ENCODE measurements at regions not wholly inside any gene's neighbourhood (a gene's known extent, or its start where the extent isn't known, plus 50 kb on each side); places are given as distances from the start of the nearest gene placed in this dataset.

DNA sequence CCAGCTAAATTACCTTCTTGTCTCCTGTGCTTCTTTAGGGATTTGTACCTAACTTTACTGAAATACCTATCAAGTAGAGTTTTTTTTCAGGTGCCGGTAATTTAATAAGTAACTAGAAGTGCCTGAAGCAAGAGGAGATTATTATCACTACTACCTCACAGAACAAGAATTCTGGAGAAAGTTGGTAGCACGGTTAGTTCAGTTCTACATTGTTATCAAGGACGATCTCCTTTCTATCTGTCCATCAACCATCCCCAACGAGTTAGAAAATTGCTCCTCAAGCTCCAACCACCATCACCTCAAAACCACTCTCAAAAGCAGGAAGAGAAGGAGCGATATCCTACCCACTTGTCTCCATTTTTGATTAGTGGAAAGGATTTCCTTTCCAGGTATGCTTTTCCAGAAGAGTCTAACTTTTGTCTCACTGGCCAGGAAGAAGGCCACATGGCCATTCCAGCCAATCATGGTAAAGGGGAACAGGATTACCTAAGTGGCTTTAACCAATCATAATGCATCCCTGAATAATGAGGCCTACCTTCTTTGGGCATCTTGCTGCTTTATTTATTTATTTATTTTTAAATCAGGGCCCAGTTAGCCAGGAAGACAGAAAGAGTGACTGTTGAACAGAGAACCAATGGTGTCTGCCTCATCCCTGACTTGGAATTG, 265.2 kb downstream of the SNX13 start:
- Histone ChIP-seq H4K20me1 (ENCODE audit: insufficient read depth, low read length) (no peaks in the 10 kb centered on the region), H3K9me3 (ENCODE audit: insufficient read depth, low read depth, low read length) (no peaks in the 10 kb centered on the region), H3K4me1 (ENCODE audit: insufficient read depth, low read length) (peaks cover 29% of the 10 kb centered on the region), H3K4me2 (ENCODE audit: low read length) (no peak overlapping the region), H3K9ac (ENCODE audit: low read length) (no peak overlapping the region), H3K27me3 (ENCODE audit: insufficient read depth, low read length) (no peaks in the 10 kb centered on the region), H3K36me3 (ENCODE audit: insufficient read depth, low read length) (no peaks in the 10 kb centered on the region), H2AFZ (ENCODE audit: low read depth, low read length) (no peak overlapping the region), H3K4me3 (ENCODE audit: insufficient read depth, low read depth, low read length) (no peak overlapping the region), H3K27ac (ENCODE audit: low read depth, low read length) (no peak overlapping the region), H3K79me2 (ENCODE audit: insufficient read depth, low read length) (no peaks in the 10 kb centered on the region)
- Mint-ChIP-seq H3K36me3 (ENCODE audit: low read depth, unreplicated experiment) (no peaks in the 10 kb centered on the region), H3K4me3 (ENCODE audit: unreplicated experiment) (no peak overlapping the region), H3K27me3 (ENCODE audit: low read depth, unreplicated experiment) (no peaks in the 10 kb centered on the region), H3K27ac (ENCODE audit: unreplicated experiment) (no peak overlapping the region), H3K4me1 (ENCODE audit: low read depth, unreplicated experiment) (peaks cover 26% of the 10 kb centered on the region), H3K9me3 (ENCODE audit: unreplicated experiment) (peaks cover 3% of the 10 kb centered on the region)
- no peak for DNase-seq (ENCODE audit: low read depth)
- TF ChIP-seq, protein P1, sequence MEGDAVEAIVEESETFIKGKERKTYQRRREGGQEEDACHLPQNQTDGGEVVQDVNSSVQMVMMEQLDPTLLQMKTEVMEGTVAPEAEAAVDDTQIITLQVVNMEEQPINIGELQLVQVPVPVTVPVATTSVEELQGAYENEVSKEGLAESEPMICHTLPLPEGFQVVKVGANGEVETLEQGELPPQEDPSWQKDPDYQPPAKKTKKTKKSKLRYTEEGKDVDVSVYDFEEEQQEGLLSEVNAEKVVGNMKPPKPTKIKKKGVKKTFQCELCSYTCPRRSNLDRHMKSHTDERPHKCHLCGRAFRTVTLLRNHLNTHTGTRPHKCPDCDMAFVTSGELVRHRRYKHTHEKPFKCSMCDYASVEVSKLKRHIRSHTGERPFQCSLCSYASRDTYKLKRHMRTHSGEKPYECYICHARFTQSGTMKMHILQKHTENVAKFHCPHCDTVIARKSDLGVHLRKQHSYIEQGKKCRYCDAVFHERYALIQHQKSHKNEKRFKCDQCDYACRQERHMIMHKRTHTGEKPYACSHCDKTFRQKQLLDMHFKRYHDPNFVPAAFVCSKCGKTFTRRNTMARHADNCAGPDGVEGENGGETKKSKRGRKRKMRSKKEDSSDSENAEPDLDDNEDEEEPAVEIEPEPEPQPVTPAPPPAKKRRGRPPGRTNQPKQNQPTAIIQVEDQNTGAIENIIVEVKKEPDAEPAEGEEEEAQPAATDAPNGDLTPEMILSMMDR (IDR thresholded peaks at IDR 0.05; ENCODE audit: insufficient read depth, low read depth, low read length) = no peak
- no peak for TF ChIP-seq EZH2 (IDR thresholded peaks at IDR 0.05; ENCODE audit: insufficient read depth, low read length)
- no peak for FAIRE-seq

DNA sequence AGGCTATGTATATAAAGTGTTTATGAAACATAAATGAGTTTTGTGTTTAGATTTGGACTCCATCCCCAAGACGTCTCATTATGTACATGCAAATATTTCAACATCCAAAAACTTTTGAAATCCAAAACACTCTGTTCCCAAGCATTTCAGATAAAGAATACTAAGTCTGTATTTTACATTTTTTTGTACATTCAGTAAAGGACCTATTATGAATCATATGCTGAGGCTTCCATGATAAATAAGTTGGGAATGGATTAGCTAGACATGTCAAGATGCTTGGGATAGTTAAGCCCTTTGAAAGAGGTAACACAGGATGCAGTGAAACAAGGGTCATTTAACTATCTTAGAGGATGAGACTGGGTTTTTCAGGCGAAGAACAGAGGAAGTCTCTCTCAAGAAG, 262.9 kb downstream of the SNX13 start:
- Histone ChIP-seq H3K79me2 (ENCODE audit: insufficient read depth, low read length) (no peaks in the 10 kb centered on the region), H3K9me3 (ENCODE audit: insufficient read depth, low read depth, low read length) (no peaks in the 10 kb centered on the region), H3K4me3 (ENCODE audit: insufficient read depth, low read depth, low read length) (no peak overlapping the region), H3K27me3 (ENCODE audit: insufficient read depth, low read length) (no peaks in the 10 kb centered on the region), H3K36me3 (ENCODE audit: insufficient read depth, low read length) (no peaks in the 10 kb centered on the region), H3K9ac (ENCODE audit: low read length) (peak overlapping the region; percentile 19), H3K4me2 (ENCODE audit: low read length) (peak overlapping the region; percentile 6), H3K27ac (ENCODE audit: low read depth, low read length) (peak overlapping the region; percentile 87), H2AFZ (ENCODE audit: low read depth, low read length) (no peak overlapping the region), H3K4me1 (ENCODE audit: insufficient read depth, low read length) (peaks cover 51% of the 10 kb centered on the region), H4K20me1 (ENCODE audit: insufficient read depth, low read length) (no peaks in the 10 kb centered on the region)
- H3K27ac Mint-ChIP-seq (ENCODE audit: unreplicated experiment) = peak overlapping the region; percentile 73
- H3K27me3 Mint-ChIP-seq (ENCODE audit: low read depth, unreplicated experiment) = no peaks in the 10 kb centered on the region
- TF ChIP-seq, protein P1 (IDR thresholded peaks at IDR 0.05; ENCODE audit: insufficient read depth, low read depth, low read length) = no peak
- no peak for TF ChIP-seq EZH2 (IDR thresholded peaks at IDR 0.05; ENCODE audit: insufficient read depth, low read length)
- peaks cover 3% of the 10 kb centered on the region for H3K9me3 Mint-ChIP-seq (ENCODE audit: unreplicated experiment)
- H3K4me1 Mint-ChIP-seq (ENCODE audit: low read depth, unreplicated experiment) = peaks cover 45% of the 10 kb centered on the region
- FAIRE-seq (peak; percentile 58), DNase-seq (ENCODE audit: low read depth) (peak; percentile 69)
- H3K36me3 Mint-ChIP-seq (ENCODE audit: low read depth, unreplicated experiment) = no peaks in the 10 kb centered on the region
- H3K4me3 Mint-ChIP-seq (ENCODE audit: unreplicated experiment) = peak overlapping the region; percentile 5

DNA sequence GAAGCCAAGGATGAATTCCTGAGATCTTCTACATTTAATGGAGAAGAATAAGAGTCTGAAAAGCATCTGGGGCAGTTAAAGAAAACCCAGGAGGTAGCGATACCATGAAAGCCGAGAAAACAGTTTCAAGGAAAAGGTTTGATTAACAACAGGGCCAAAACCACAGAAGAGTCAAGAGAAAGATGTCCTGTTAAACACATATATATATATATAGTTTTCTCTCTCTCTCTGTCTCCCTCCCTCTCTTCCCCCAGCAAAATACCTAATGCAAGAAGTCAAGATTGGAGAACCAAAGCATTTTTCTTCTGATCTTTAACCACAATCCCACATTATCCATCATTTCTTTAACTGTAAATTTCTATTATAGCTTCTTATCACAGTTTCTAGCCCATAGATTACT, 261.4 kb downstream of the SNX13 start:
- Mint-ChIP-seq H3K36me3 (ENCODE audit: low read depth, unreplicated experiment) (no peaks in the 10 kb centered on the region), H3K9me3 (ENCODE audit: unreplicated experiment) (no peaks in the 10 kb centered on the region), H3K4me3 (ENCODE audit: unreplicated experiment) (no peak overlapping the region), H3K27ac (ENCODE audit: unreplicated experiment) (peak overlapping the region; percentile 43), H3K4me1 (ENCODE audit: low read depth, unreplicated experiment) (peaks cover 45% of the 10 kb centered on the region), H3K27me3 (ENCODE audit: low read depth, unreplicated experiment) (no peaks in the 10 kb centered on the region)
- H3K4me1 ChIP-seq (ENCODE audit: insufficient read depth, low read length) = peaks cover 54% of the 10 kb centered on the region
- no peak overlapping the region for H3K9ac ChIP-seq (ENCODE audit: low read length)
- TF ChIP-seq, protein P1 (IDR thresholded peaks at IDR 0.05; ENCODE audit: insufficient read depth, low read depth, low read length) = no peak
- no peak for TF ChIP-seq EZH2 (IDR thresholded peaks at IDR 0.05; ENCODE audit: insufficient read depth, low read length)
- H3K9me3 ChIP-seq (ENCODE audit: insufficient read depth, low read depth, low read length) = no peaks in the 10 kb centered on the region
- no peaks in the 10 kb centered on the region for H3K36me3 ChIP-seq (ENCODE audit: insufficient read depth, low read length)
- no peaks in the 10 kb centered on the region for H3K27me3 ChIP-seq (ENCODE audit: insufficient read depth, low read length)
- FAIRE-seq = no peak
- H3K4me2 ChIP-seq (ENCODE audit: low read length) = no peak overlapping the region
- peak; percentile 47 for DNase-seq (ENCODE audit: low read depth)
- H4K20me1 ChIP-seq (ENCODE audit: insufficient read depth, low read length) = no peaks in the 10 kb centered on the region
- H3K79me2 ChIP-seq (ENCODE audit: insufficient read depth, low read length) = no peaks in the 10 kb centered on the region
- peak overlapping the region; percentile 87 for H3K27ac ChIP-seq (ENCODE audit: low read depth, low read length)
- H3K4me3 ChIP-seq (ENCODE audit: insufficient read depth, low read depth, low read length) = no peak overlapping the region
- H2AFZ ChIP-seq (ENCODE audit: low read depth, low read length) = no peak overlapping the region

Data from astrocyte (in vitro differentiated cells and primary cell).